Stromal cell of bone marrow (primary cell): ENCODE measurements at regions not wholly inside any gene's neighbourhood (a gene's known extent, or its start where the extent isn't known, plus 50 kb on each side); places are given as distances from the start of the nearest gene placed in this dataset.

Experiments used
- DNase-seq: peaks from one replicate; pipeline ENCODE4 v3.0.0-alpha.2; 2012; ENCODE audit warnings: low read depth

GRCh38 chr2:195606179-195606578 lies 50.8 kb upstream of the SLC39A10 start:
- DNase-seq: no peak

- DNase-seq: no peak
Measured at GRCh38 chr2:195604706-195605105, 52.3 kb upstream of the SLC39A10 start.

- no peak for DNase-seq
Measured at GRCh38 chr2:195603998-195604397, 53.0 kb upstream of the SLC39A10 start.

DNA sequence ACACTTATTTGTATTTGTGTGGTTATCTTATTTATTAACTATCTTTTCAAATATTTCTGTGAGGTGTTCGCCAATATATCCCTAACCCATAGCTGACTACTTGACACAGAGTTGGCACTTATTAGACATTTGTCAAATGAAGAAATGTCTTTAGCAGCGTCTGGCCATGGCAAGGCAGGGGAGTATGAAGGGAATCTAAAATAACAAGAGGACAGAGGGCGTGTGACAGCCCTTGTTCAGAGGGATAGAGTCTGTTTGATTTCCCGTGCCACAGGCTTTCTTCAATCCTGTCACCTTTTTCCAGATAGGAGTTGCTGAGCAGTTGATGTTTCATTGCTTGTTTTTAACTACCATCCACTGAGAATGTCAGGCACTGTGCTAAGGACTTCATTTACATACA lies 53.6 kb upstream of the SLC39A10 start:
- no peak for DNase-seq

DNA sequence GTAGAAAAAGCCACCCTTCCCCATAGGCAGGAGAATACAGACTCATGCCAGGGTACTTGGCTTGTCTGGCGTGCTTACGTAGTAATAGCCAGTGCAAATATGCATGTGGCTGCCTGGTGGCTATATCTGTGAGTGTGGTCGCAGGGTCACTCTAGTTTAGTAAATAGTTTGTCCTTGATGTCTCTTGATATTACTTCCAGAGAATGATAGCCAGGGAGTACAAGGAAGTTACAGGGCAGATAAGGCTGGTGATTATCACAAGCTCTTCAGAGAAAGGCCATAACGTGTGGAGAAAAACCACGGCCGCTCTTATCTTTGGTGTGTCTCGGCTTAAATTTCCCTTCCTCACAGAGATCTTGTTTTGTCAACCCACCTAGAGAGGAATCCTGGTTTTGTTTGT lies 54.3 kb upstream of the SLC39A10 start:
- no peak for DNase-seq

GRCh38 chr2:195601361-195601760 lies 55.7 kb upstream of the SLC39A10 start:
- no peak for DNase-seq

DNA sequence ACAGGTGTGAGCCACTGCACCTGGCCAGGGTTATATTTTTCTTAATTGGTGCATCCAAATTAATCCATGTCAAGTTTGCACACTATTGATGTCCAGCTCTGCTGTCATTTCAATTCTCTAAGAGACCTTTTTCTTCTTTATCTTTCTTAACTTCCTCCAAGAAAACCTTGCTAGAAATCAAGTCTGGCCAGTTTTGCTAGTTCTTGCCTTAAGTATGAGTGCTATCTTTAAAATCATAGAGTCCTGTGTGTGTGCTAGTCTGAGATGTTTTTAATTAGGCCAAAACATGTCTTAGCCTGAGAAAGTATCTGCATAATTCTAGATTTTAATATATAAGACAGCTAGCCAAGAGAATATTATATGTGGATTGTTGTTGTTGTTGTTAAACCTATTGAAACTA lies 56.2 kb upstream of the SLC39A10 start:
- DNase-seq: no peak

DNA sequence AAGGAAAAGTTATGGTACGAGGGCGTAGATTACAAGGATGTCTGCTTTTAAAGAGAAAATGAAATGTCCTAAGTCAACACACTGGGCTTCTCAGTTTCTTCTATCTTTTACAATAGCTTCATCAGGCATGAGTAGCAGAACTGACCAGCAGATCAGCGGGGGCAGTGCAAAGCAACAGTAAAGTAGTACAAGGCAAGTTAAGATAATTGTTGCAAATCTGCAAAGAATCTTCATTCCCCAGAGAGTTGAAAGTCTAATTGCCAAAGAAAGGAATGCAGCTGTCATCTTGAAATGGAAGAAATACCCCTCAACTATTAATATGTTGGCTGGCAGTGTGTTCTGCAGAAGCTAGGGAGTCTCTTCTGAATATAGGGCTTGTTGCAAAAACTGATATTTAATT lies 60.2 kb upstream of the SLC39A10 start:
- no peak for DNase-seq

DNA sequence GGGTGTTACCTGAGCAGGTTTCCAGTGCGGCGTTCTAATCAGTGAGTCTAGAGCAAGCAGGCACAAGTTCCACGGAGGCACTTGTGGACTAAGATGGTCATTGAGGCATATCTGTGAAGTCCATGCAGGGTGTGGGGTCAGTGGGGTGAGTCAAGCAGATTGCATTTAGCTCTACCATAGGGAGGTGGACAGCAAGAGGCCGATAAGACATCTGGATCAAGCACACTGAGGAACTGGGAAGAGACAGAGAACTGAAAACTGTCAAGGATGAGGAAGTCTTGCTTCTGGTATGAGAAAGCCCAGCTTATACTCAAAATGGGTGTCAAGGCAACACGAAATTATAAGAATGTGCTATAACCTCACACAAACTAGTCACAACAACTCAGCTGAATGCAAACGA lies 61.2 kb upstream of the SLC39A10 start:
- DNase-seq: no peak

DNA sequence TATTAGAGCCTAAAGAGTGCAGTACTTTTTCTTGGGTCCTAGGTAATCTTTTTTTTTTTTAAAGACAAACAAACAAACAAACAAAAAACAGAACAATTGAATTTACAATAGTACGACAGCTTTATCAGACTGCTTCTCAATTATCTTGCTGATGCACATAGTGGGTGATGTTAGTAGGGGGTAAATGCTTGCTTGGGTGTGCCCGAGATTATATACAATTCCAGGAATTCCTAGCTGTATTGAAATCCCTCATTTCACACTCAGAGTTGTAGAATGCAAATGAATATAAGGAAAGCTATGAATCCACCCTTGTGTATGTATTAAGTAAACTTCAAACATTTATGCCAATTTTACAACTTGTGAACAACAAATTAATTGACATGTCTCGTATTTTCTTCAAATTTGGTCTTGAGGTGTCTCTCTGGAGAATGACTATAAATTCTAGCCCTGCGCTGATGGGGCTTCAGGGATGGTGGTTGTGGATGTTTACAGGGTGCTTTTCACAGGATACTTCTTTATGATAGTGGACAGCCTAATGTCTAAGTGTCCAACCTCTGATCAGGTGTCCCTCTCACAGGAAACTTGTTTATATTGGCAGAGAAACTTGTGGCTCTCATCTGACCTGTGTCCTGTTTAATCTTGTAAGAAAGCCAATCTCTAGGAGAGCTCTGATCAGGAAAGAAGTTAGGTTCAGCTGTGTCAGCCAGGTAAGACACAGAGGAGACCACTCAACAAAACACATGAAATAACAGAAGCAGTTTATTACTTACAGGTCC lies 61.9 kb upstream of the SLC39A10 start:
- no peak for DNase-seq

- no peak for DNase-seq
Measured at GRCh38 chr2:195594248-195594647, 62.8 kb upstream of the SLC39A10 start.

GRCh38 chr2:195592105-195592504 lies 64.9 kb upstream of the SLC39A10 start:
- DNase-seq: no peak

- no peak for DNase-seq
Measured at GRCh38 chr2:195590861-195591205, 66.2 kb upstream of the SLC39A10 start.

DNA sequence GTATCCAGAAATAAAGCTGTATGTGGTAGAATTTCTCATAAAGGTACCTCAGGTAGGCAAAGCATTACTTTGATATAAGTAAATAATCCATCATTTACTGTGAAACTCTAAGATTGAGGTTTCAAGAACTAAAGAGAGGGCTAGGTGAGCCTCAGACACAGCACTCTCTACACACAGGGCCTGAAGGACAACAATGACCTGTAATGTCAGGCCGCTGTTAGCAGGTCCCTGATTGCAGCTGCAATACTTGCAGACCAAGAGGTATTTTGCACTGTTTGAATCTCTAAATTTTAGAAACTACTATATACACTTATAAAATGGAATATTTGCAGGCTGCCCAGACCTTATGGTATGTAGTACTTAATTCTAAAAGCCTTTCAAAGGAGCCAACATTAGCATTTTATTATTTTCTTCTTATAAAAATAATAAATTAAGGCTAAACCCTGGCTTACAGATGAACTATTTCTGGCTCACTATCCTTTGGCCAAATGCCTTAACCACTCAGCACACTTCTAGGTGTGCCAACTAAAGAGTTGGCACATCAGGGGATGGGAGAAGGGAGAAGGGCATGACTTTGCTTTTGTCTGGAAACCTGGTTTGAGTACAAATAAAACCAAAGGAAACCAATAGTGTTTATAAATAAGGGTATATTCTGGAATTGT lies 66.7 kb upstream of the SLC39A10 start:
- no peak for DNase-seq

GRCh38 chr2:195587966-195588365 lies 69.1 kb upstream of the SLC39A10 start:
- DNase-seq: no peak

- DNase-seq: no peak
Measured at GRCh38 chr2:195586062-195586714, 70.8 kb upstream of the SLC39A10 start.

GRCh38 chr2:195582188-195582587 lies 74.8 kb upstream of the SLC39A10 start:
- DNase-seq: no peak

GRCh38 chr2:195579776-195580555 lies 77.1 kb upstream of the SLC39A10 start:
- DNase-seq: no peak

DNA sequence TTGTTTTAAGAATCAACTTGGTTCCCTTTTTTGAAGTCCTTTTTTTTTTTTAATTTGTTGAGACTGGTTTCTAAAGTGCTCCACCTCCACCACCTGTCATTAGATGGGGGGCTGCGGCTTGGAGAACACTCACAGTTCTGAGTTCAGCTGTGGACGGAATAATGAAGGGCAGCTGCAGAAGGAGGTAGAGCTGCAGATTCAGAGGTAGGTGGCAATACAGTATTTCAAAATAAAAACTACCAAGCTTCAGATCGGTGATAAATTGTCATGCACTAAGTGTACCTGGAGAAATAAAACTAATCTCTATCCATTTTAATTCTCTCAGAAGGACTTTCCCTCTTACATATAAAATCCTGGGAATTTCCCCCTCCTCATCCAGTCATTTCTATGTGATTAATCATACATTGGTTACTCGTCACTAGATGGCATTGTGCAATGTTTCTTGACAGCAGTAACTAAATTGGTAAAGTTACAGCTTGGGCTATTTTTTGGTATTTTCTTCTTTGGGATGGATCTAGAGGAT lies 81.1 kb upstream of the SLC39A10 start:
- peak; percentile 85 for DNase-seq

GRCh38 chr2:195575016-195575415 lies 82.0 kb upstream of the SLC39A10 start:
- DNase-seq: no peak

DNA sequence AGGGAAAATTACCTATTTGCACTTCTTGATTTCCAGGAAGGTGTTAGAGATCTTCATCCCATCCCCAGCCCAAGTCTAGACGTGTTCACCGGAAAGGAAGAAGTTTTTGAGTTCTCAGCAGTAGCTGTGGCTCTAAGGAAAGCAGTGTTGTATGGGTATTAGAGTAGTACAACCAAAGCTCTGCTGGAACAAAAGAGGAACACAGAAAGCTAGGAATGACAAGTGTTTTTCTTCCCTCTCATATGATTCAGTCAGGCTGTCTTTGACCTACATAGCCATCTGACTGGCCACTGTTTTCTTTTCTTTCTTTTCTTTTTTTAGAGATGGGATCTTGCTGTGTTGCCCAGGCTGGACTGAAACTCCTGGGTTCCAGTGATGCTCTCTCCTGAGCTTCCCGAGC lies 82.7 kb upstream of the SLC39A10 start:
- DNase-seq: no peak
